CD4-positive, alpha-beta T cell treated with Interleukin-1 beta for 1 hour (primary cell): ENCODE measurements at regions not wholly inside any gene's neighbourhood (a gene's known extent, or its start where the extent isn't known, plus 50 kb on each side); places are given as distances from the start of the nearest gene placed in this dataset.
"Not testable (repeated sequence)": the region's sequence is repeated elsewhere in the genome, so short reads cannot be mapped to it uniquely, and the experiment has no call there.

Source experiments
- DNase-seq, 2 donors: peaks; one replicate each; pipeline ENCODE4 v3.0.0-alpha.2; 2020 to 2022

DNA sequence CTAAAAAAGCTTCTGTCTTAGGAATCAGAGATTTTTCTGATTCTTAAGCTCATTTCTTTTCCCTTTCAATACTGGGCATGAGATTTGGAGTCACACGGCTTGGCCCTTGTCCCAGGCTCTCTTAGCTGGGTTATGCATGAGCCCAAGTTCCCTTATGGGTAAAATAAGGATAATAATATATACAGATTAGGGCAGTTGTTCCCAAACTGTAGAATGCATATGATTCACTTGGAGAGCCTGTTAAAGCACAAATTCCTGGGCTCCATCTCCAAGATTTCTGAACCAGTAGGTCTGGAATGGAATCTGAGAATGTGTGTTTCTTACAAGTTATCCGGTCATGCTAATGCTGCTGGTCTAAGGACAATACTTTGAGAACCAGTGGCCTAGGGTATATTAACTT is 154.0 kb downstream of the REEP3 start:
- DNase-seq, result no peak

DNA sequence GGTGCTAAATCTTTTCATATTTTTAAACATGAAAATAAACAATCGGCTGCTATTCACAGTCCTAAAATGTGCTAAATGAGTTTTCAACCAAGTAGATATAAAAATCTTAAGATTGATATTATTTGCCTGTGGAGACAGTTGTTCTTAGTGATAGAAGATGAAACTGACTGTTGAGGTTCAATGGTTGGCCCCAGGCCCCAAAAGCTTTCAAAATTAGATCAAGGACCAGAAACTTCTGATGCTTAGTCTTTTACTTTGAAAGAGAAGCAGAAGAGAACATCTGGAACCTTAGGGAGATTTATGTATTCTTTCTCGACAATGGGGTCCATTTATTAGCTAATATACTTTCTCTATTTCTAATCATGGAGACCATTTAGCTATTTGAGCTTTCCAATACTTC is 155.8 kb downstream of the REEP3 start:
- no peak for DNase-seq

DNA sequence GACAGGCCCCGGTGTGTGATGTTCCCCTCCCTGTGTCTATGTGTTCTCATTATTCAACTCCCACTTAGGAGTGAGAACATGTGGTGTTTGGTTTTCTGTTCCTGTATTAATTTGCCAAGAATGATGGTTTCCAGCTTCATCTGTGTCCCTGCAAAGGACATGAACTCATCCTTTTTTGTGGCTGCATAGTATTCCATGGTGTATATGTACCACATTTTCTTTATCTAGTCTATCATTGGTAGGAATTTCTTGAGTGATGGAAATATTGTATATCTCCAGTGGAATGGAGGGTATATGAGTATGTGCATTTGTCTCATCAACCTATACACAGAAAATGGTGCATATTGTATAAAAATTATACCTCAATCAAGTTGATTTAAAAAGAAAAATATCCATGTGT is 159.3 kb downstream of the REEP3 start:
- not testable (repeated sequence) for DNase-seq

- DNase-seq, result no peak
Observed at GRCh38 chr10:63681993-63682697, 160.9 kb downstream of the REEP3 start.

- DNase-seq, result not testable (repeated sequence)
Observed at GRCh38 chr10:63682698-63683052, 161.5 kb downstream of the REEP3 start.

GRCh38 chr10:63683223-63683622 is 162.0 kb downstream of the REEP3 start:
- DNase-seq, result no peak

- DNase-seq, result no peak
Observed at GRCh38 chr10:63683686-63684085, 162.5 kb downstream of the REEP3 start.

DNA sequence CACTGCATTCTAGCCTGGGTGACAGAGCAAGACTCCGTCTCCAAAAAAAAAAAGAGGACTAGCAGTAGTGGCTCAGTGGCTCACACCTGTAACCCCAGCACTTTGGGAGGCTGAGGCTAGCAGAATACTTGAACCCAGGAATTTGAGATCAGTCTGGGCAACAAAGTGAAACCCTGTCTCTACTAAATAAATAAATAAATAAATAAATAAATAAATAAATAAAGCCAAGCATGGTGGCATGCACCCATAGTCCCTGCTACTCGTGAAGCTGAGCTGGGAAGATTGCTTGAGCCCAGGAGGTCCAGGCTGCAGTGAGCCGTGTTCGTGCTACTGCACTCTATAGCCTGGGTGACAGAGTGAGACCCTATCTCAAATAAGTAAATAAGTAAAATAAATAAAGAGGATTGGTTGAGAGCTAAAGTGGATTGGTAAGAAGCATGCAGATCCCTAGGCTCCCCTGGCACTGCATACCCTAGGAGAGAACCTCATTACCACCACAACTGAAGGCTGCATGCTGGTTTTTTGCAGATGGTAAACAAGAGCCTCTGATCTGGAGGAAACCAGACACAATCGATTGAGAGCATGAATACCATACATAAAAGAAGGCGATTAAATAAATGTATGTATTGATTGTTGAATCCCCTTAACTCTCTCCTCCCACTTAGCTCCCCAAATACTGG is 163.2 kb downstream of the REEP3 start:
- no peak for DNase-seq

- no peak for DNase-seq
Observed at GRCh38 chr10:63689768-63690167, 168.6 kb downstream of the REEP3 start.

GRCh38 chr10:63692220-63692896 is 171.2 kb downstream of the REEP3 start:
- no peak for DNase-seq

DNA sequence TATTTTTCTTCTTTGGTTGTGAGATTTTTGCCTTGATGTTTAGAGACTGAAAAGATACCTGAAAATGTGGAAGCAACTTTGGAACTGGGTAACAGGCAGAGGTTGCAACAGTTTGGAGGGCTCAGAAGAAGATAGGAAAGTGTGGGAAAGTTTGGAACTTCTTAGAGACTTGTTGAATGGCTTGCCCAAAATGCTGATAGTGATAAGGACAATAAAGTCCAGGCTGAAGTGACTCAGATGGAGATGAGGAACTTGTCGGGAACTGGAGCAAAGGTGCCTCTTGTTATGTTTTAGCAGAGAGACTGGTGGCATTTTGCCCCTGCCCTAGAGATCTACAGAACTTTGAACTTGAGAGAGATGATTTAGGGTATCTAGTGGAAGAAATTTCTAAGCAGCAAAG is 171.8 kb downstream of the REEP3 start:
- not testable (repeated sequence) for DNase-seq

DNA sequence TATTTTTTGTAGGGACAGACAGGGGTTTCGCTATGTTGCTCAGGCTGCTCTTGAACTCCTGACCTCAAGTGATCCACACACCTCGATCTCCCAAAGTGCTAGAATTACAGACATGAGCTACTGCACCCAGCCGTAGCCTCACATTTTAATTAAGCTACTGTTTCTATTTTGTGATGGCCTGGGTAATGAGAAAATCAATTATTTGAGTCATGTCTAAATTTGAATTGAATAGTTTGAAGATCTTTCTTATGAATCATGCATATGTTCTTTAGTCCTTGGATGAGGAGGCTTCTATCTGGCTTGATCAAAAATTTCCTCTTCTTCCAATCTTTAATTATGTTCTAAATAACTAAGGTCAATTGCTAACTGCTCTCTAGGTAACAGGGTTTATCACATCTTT is 175.0 kb downstream of the REEP3 start:
- no peak for DNase-seq

- DNase-seq, result no peak
Observed at GRCh38 chr10:63697956-63698786, 177.0 kb downstream of the REEP3 start.

GRCh38 chr10:63698787-63699150 is 177.6 kb downstream of the REEP3 start:
- DNase-seq, result no peak

GRCh38 chr10:63699785-63700613 is 178.8 kb downstream of the REEP3 start:
- no peak for DNase-seq

DNA sequence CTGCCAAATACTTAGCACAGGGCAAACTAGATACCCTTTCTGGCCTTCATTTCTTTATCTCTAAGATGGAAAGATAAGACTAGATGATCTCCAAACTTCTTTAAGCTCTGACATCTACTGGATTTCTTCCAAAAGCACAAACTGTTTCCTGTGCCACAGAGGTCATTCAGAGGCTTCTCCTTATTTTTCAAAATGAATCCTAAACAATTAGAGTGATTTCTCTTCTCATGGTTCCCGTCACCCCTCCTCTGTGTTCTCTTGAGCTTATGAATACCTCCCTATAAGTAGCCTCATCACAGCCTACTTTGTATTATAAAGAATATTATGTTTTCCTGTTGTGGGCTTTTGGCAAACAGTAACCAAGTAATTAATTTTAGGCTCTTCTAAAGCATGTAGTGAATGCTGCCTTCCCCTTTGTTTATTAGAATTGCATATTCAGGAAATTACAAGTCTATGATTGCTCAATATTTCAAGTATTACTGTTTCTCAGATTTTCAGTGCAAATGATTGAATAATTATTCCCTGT is 179.5 kb downstream of the REEP3 start:
- DNase-seq, result no peak

DNA sequence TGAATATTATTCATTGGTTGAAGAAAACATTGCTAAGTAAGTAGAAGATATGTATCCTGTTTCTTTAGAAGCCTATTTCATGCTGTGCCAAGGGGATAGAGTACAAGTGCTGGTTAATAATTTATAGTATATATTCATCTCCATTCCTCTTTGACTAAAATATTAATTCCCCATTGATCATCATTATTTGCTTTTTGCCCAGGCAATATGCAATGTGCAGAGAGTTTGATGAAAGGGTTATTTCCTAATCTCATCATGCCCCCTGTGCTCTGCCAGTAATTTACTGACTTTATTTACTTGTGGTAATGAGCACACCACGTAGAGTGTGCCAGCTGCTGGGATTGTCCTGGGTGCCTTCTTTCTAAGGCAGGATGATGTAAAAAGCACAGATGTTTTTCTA is 180.9 kb downstream of the REEP3 start:
- DNase-seq, result no peak

DNA sequence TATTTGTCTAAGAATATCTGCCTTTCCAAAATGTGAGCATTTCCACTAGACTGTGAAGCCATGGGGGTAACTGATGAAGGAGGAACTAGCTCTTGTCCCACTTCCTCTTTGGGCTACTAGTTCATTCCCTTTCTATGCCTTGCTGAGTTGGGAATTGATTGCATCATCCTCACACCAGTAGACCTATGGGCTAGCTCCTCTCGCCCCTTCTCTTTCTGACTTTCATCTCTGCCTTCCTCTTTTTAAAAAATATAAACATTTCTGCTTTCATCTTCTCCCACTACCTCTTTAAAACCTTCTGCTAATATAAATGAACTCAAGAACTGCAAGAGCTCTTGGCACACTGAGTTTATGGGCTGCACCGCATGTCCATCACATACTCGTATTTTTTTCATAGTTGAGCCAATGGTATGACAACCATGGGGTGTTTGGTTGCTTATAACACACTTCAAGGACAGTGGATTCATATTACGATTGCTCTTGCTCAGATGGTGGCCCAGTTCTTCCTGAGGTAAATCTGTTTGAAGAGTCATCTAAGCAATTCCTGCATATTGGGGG is 182.0 kb downstream of the REEP3 start:
- DNase-seq, result peak; percentile 20 to 48

DNA sequence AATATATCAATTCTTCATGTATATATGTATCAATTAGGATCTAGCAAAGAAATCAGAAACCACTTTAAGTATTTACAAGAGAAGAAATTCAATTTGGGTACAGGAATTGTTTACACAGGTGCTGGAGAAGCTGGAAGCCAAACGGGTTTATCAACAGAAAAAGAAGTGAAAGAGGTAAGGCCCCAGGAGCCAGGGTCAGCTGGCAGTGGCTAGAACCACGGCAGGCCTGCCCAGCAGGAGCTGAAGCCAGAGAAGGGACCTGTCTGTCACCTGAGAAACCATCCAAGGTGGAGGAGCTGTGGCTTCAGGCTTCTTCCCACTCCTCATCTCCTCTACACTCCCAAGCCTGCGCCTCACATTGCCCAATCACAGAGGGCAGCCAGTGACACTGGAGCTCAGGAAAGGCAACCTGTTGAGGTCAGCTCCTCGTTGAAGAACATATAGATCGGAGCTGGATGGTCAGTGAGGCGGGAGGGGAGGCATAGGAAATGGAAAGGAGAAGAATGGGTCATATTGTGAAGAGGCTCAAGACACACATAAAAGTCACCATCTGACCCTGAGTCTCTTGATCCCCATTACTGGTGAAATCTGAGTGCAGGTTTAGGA is 182.6 kb downstream of the REEP3 start:
- no peak for DNase-seq

DNA sequence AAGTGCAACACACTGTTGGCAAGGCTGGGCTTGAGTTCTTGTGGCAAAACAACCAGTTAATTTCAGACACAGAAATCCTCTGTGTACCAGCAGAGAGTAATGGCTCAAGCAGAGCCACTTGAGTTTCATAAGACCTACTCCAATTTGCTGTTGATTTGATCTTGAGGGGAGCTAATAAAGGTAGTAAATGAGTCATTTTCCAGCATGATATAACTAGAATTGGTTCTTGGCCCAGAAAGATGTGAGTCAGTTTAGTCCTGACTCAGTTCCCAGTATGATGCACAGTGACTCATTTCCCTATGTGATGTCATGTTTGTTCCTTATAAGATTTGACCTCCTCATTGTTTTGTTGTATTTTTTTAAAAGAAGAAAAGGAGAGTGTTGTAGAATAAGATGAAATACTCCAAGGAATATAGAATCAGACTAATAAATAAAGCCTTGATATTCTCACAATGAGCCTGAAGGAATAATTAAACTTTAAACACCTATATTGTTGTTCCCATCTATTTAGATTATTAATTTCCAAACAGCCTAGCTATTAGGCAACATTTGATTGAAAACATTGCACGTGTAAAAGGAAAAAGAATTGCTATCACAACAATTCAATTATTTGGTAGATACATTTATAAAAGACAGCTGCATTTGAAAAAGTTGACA is 186.2 kb downstream of the REEP3 start:
- DNase-seq, result peak; percentile 4 to 42

- no peak for DNase-seq
Observed at GRCh38 chr10:63708421-63708820, 187.2 kb downstream of the REEP3 start.
